Stimulated activated CD4-positive, alpha-beta T cell treated with anti-CD3 and anti-CD28 coated beads, TNF-alpha, amount 100 ng/mL, for 48 hours (primary cell): ENCODE measurements at regions not wholly inside any gene's neighbourhood (a gene's known extent, or its start where the extent isn't known, plus 50 kb on each side); places are given as distances from the start of the nearest gene placed in this dataset.
"Not testable (repeated sequence)": the region's sequence is repeated elsewhere in the genome, so short reads cannot be mapped to it uniquely, and the experiment has no call there.

Experiments used
- DNase-seq, 3 donors: peaks; one replicate each; pipeline ENCODE4 v3.0.0-alpha.2; 2020; ENCODE audit warnings: low read depth in 3 of 3

- not testable (repeated sequence) for DNase-seq
These were observed 53.1 kb upstream of the TMEM252 start for GRCh38 chr9:68593760-68594159.

GRCh38 chr9:68595868-68596267 lies 55.2 kb upstream of the TMEM252 start:
- DNase-seq, result no peak

GRCh38 chr9:68597362-68597997 lies 56.8 kb upstream of the TMEM252 start:
- no peak for DNase-seq

GRCh38 chr9:68599826-68600225 lies 59.1 kb upstream of the TMEM252 start:
- no peak for DNase-seq

- DNase-seq, result no peak
These were observed 60.4 kb upstream of the TMEM252 start for GRCh38 chr9:68601081-68601480.

- no peak for DNase-seq
These were observed 62.7 kb upstream of the TMEM252 start for GRCh38 chr9:68603371-68603770.

- DNase-seq, result no peak
These were observed 68.1 kb upstream of the TMEM252 start for GRCh38 chr9:68608763-68609162.

GRCh38 chr9:68609901-68610415 lies 69.3 kb upstream of the TMEM252 start:
- DNase-seq, result no peak

- DNase-seq, result no peak
These were observed 73.4 kb upstream of the TMEM252 start for GRCh38 chr9:68614121-68614520.

- DNase-seq, result not testable (repeated sequence)
These were observed 76.3 kb upstream of the TMEM252 start for GRCh38 chr9:68617011-68617410.

- no peak for DNase-seq
These were observed 78.4 kb upstream of the TMEM252 start for GRCh38 chr9:68619072-68619471.

GRCh38 chr9:68619636-68620035 lies 79.0 kb upstream of the TMEM252 start:
- DNase-seq, result no peak

- DNase-seq, result no peak
These were observed 79.5 kb upstream of the PIP5K1B start for GRCh38 chr9:68625559-68625958.

GRCh38 chr9:68626526-68626925 lies 78.5 kb upstream of the PIP5K1B start:
- DNase-seq, result no peak

- DNase-seq, result no peak
These were observed 77.9 kb upstream of the PIP5K1B start for GRCh38 chr9:68627104-68627503.

- no peak for DNase-seq
These were observed 77.4 kb upstream of the PIP5K1B start for GRCh38 chr9:68627594-68627993.

GRCh38 chr9:68629042-68629441 lies 76.0 kb upstream of the PIP5K1B start:
- no peak for DNase-seq

- DNase-seq, result no peak
These were observed 73.2 kb upstream of the PIP5K1B start for GRCh38 chr9:68631811-68632210.

- DNase-seq, result no peak
These were observed 68.0 kb upstream of the PIP5K1B start for GRCh38 chr9:68637020-68637419.

- not testable (repeated sequence) for DNase-seq
These were observed 65.8 kb upstream of the PIP5K1B start for GRCh38 chr9:68639261-68639660.

GRCh38 chr9:68640421-68641089 lies 64.5 kb upstream of the PIP5K1B start:
- DNase-seq, result no peak

GRCh38 chr9:68643901-68644809 lies 60.9 kb upstream of the PIP5K1B start:
- DNase-seq, result no peak
